Activated T-cell treated with anti-CD3 and anti-CD28 coated beads, Interleukin-2, amount 50 U/mL, for 4 hours (primary cell): ENCODE measurements at regions not wholly inside any gene's neighbourhood (a gene's known extent, or its start where the extent isn't known, plus 50 kb on each side); places are given as distances from the start of the nearest gene placed in this dataset.

Experiments
- ATAC-seq, 2 donors: fragments of 200-7000 bp; cut with Tn5 transposase; one replicate each; pipeline ENCODE4 v1.10.0; 2021
- DNase-seq: peaks from one replicate; pipeline ENCODE4 v3.0.0-alpha.2; 2020
- H3K27me3 Mint-ChIP-seq: one replicate; pipeline ENCODE4 v1.8.0; 2021; ENCODE audit warnings: low read depth, mixed read lengths
- H3K36me3 Mint-ChIP-seq: one replicate; pipeline ENCODE4 v1.8.0; 2022; ENCODE audit warnings: mixed read lengths; ENCODE audit not compliant: insufficient read depth
- H3K4me1 Mint-ChIP-seq: one replicate; pipeline ENCODE4 v1.8.0; 2021; ENCODE audit warnings: low read depth, mixed read lengths
- H3K4me3 Mint-ChIP-seq: one replicate; pipeline ENCODE4 v1.8.0; 2021; ENCODE audit warnings: mild to moderate bottlenecking, moderate library complexity, mixed read lengths
- H3K9me3 Mint-ChIP-seq: one replicate; pipeline ENCODE4 v1.8.0; 2021; ENCODE audit warnings: mixed read lengths

- no peak for ATAC-seq
- no peak for DNase-seq
- no peaks in the 10 kb centered on the region for H3K36me3 Mint-ChIP-seq
- H3K4me1 Mint-ChIP-seq: no peaks in the 10 kb centered on the region
- no peaks in the 10 kb centered on the region for H3K9me3 Mint-ChIP-seq
- H3K27me3 Mint-ChIP-seq: no peaks in the 10 kb centered on the region
- H3K4me3 Mint-ChIP-seq: no peak overlapping the region
Observed at GRCh38 chr4:14035076-14035475, 407.6 kb upstream of the BOD1L1 start.

- ATAC-seq: no peak
- DNase-seq: no peak
- Mint-ChIP-seq H3K27me3 (no peaks in the 10 kb centered on the region), H3K36me3 (no peaks in the 10 kb centered on the region), H3K4me3 (no peak overlapping the region), H3K4me1 (no peaks in the 10 kb centered on the region), H3K9me3 (no peaks in the 10 kb centered on the region)
Observed at GRCh38 chr4:14043203-14043602, 415.7 kb upstream of the BOD1L1 start.

- H3K36me3 Mint-ChIP-seq: no peaks in the 10 kb centered on the region
- DNase-seq: no peak
- no peak for ATAC-seq
- H3K9me3 Mint-ChIP-seq: no peaks in the 10 kb centered on the region
- no peaks in the 10 kb centered on the region for H3K4me1 Mint-ChIP-seq
- no peak overlapping the region for H3K4me3 Mint-ChIP-seq
- H3K27me3 Mint-ChIP-seq: no peaks in the 10 kb centered on the region
Observed at GRCh38 chr4:14046642-14047041, 419.1 kb upstream of the BOD1L1 start.

- H3K9me3 Mint-ChIP-seq: no peaks in the 10 kb centered on the region
- ATAC-seq: no peak
- H3K27me3 Mint-ChIP-seq: no peaks in the 10 kb centered on the region
- H3K4me1 Mint-ChIP-seq: no peaks in the 10 kb centered on the region
- H3K4me3 Mint-ChIP-seq: no peak overlapping the region
- DNase-seq: no peak
- H3K36me3 Mint-ChIP-seq: no peaks in the 10 kb centered on the region
Observed at GRCh38 chr4:14047840-14048239, 420.3 kb upstream of the BOD1L1 start.

- no peak overlapping the region for H3K4me3 Mint-ChIP-seq
- ATAC-seq: no peak
- H3K36me3 Mint-ChIP-seq: no peaks in the 10 kb centered on the region
Observed at GRCh38 chr4:14049946-14050345, 422.4 kb upstream of the BOD1L1 start.

GRCh38 chr4:14053291-14053690 lies 425.8 kb upstream of the BOD1L1 start:
- Mint-ChIP-seq H3K4me1 (no peaks in the 10 kb centered on the region), H3K27me3 (no peaks in the 10 kb centered on the region), H3K4me3 (no peak overlapping the region), H3K9me3 (no peaks in the 10 kb centered on the region), H3K36me3 (no peaks in the 10 kb centered on the region)
- no peak for DNase-seq
- no peak for ATAC-seq

More at GRCh38 chr4:14049946-14050345, 422.4 kb upstream of the BOD1L1 start:
- Mint-ChIP-seq H3K4me1 (no peaks in the 10 kb centered on the region), H3K9me3 (no peaks in the 10 kb centered on the region), H3K27me3 (no peaks in the 10 kb centered on the region)
- DNase-seq: no peak

GRCh38 chr4:14054391-14054790 lies 426.9 kb upstream of the BOD1L1 start:
- no peak for DNase-seq
- Mint-ChIP-seq H3K4me1 (no peaks in the 10 kb centered on the region), H3K36me3 (no peaks in the 10 kb centered on the region), H3K27me3 (no peaks in the 10 kb centered on the region), H3K4me3 (no peak overlapping the region), H3K9me3 (no peaks in the 10 kb centered on the region)
- ATAC-seq: no peak

GRCh38 chr4:14059006-14059405 lies 431.5 kb upstream of the BOD1L1 start:
- H3K4me3 Mint-ChIP-seq: no peak overlapping the region
- no peaks in the 10 kb centered on the region for H3K9me3 Mint-ChIP-seq
- no peaks in the 10 kb centered on the region for H3K27me3 Mint-ChIP-seq
- no peaks in the 10 kb centered on the region for H3K4me1 Mint-ChIP-seq
- DNase-seq (no peak), ATAC-seq (no peak)
- no peaks in the 10 kb centered on the region for H3K36me3 Mint-ChIP-seq

- ATAC-seq (no peak), DNase-seq (no peak)
- H3K27me3 Mint-ChIP-seq: no peaks in the 10 kb centered on the region
- no peaks in the 10 kb centered on the region for H3K36me3 Mint-ChIP-seq
- no peak overlapping the region for H3K4me3 Mint-ChIP-seq
- H3K9me3 Mint-ChIP-seq: no peaks in the 10 kb centered on the region
- no peaks in the 10 kb centered on the region for H3K4me1 Mint-ChIP-seq
Observed at GRCh38 chr4:14064984-14065383, 437.5 kb upstream of the BOD1L1 start.

GRCh38 chr4:14065406-14065805 lies 437.9 kb upstream of the BOD1L1 start:
- no peaks in the 10 kb centered on the region for H3K4me1 Mint-ChIP-seq
- H3K36me3 Mint-ChIP-seq: no peaks in the 10 kb centered on the region
- no peak overlapping the region for H3K4me3 Mint-ChIP-seq
- DNase-seq: no peak
- H3K27me3 Mint-ChIP-seq: no peaks in the 10 kb centered on the region
- no peaks in the 10 kb centered on the region for H3K9me3 Mint-ChIP-seq
- ATAC-seq: no peak

GRCh38 chr4:14066979-14067378 lies 439.5 kb upstream of the BOD1L1 start:
- H3K4me1 Mint-ChIP-seq: no peaks in the 10 kb centered on the region
- ATAC-seq (no peak), DNase-seq (no peak)
- no peaks in the 10 kb centered on the region for H3K36me3 Mint-ChIP-seq
- H3K4me3 Mint-ChIP-seq: no peak overlapping the region
- no peaks in the 10 kb centered on the region for H3K27me3 Mint-ChIP-seq
- peaks cover 6% of the 10 kb centered on the region for H3K9me3 Mint-ChIP-seq

- Mint-ChIP-seq H3K4me1 (no peaks in the 10 kb centered on the region), H3K9me3 (peaks cover 24% of the 10 kb centered on the region), H3K27me3 (no peaks in the 10 kb centered on the region), H3K36me3 (no peaks in the 10 kb centered on the region), H3K4me3 (no peak overlapping the region)
- no peak for ATAC-seq
- DNase-seq: no peak
Observed at GRCh38 chr4:14069886-14070285, 442.4 kb upstream of the BOD1L1 start.

- Mint-ChIP-seq H3K9me3 (peaks cover 24% of the 10 kb centered on the region), H3K4me3 (no peak overlapping the region), H3K36me3 (no peaks in the 10 kb centered on the region), H3K27me3 (no peaks in the 10 kb centered on the region), H3K4me1 (no peaks in the 10 kb centered on the region)
- ATAC-seq: no peak
- no peak for DNase-seq
Observed at GRCh38 chr4:14070289-14070880, 442.9 kb upstream of the BOD1L1 start.

GRCh38 chr4:14072506-14072905 lies 445.0 kb upstream of the BOD1L1 start:
- DNase-seq: no peak
- Mint-ChIP-seq H3K4me3 (no peak overlapping the region), H3K4me1 (no peaks in the 10 kb centered on the region), H3K36me3 (no peaks in the 10 kb centered on the region), H3K9me3 (peaks cover 24% of the 10 kb centered on the region), H3K27me3 (no peaks in the 10 kb centered on the region)
- ATAC-seq: no peak

- no peak overlapping the region for H3K4me3 Mint-ChIP-seq
- H3K27me3 Mint-ChIP-seq: no peaks in the 10 kb centered on the region
- no peak for DNase-seq
- H3K4me1 Mint-ChIP-seq: no peaks in the 10 kb centered on the region
- H3K9me3 Mint-ChIP-seq: peaks cover 21% of the 10 kb centered on the region
- ATAC-seq: no peak
- H3K36me3 Mint-ChIP-seq: no peaks in the 10 kb centered on the region
Observed at GRCh38 chr4:14076776-14077175, 449.3 kb upstream of the BOD1L1 start.

- H3K27me3 Mint-ChIP-seq: no peaks in the 10 kb centered on the region
Observed at GRCh38 chr4:14078326-14078725, 450.8 kb upstream of the BOD1L1 start.

More at GRCh38 chr4:14078326-14078725, 450.8 kb upstream of the BOD1L1 start:
- Mint-ChIP-seq H3K4me3 (no peak overlapping the region), H3K4me1 (no peaks in the 10 kb centered on the region), H3K36me3 (no peaks in the 10 kb centered on the region), H3K9me3 (peaks cover 5% of the 10 kb centered on the region)
- no peak for ATAC-seq
- no peak for DNase-seq
